COLO668 (cell line): ENCODE measurements at regions not wholly inside any gene's neighbourhood (a gene's known extent, or its start where the extent isn't known, plus 50 kb on each side); places are given as distances from the start of the nearest gene placed in this dataset.

Source experiments
- DNase-seq: peaks from one replicate; lab custom pipeline; 2025; ENCODE audit not compliant: unreplicated experiment; lab: John Stamatoyannopoulos, UW

GRCh38 chr3:146851665-146852064, 246.5 kb upstream of the PLSCR5 start:
- no peak for DNase-seq

- DNase-seq = no peak
Measured at GRCh38 chr3:146845361-146845760, 240.2 kb upstream of the PLSCR5 start.

- DNase-seq = no peak
Measured at GRCh38 chr3:146843476-146843875, 238.3 kb upstream of the PLSCR5 start.

- no peak for DNase-seq
Measured at GRCh38 chr3:146839727-146840375, 234.7 kb upstream of the PLSCR5 start.

- no peak for DNase-seq
Measured at GRCh38 chr3:146838221-146838620, 233.1 kb upstream of the PLSCR5 start.

GRCh38 chr3:146834917-146835316, 229.8 kb upstream of the PLSCR5 start:
- DNase-seq = no peak

- no peak for DNase-seq
Measured at GRCh38 chr3:146832857-146833458, 227.8 kb upstream of the PLSCR5 start.

GRCh38 chr3:146831659-146832058, 226.5 kb upstream of the PLSCR5 start:
- no peak for DNase-seq

GRCh38 chr3:146830231-146830630, 225.1 kb upstream of the PLSCR5 start:
- no peak for DNase-seq

GRCh38 chr3:146827836-146828235, 222.7 kb upstream of the PLSCR5 start:
- no peak for DNase-seq

GRCh38 chr3:146823622-146824021, 218.5 kb upstream of the PLSCR5 start:
- no peak for DNase-seq

GRCh38 chr3:146818866-146819265, 213.7 kb upstream of the PLSCR5 start:
- no peak for DNase-seq

- no peak for DNase-seq
Measured at GRCh38 chr3:146818301-146818700, 213.2 kb upstream of the PLSCR5 start.

- no peak for DNase-seq
Measured at GRCh38 chr3:146817704-146818103, 212.6 kb upstream of the PLSCR5 start.

- no peak for DNase-seq
Measured at GRCh38 chr3:146814601-146815315, 209.6 kb upstream of the PLSCR5 start.

GRCh38 chr3:146813496-146813895, 208.3 kb upstream of the PLSCR5 start:
- no peak for DNase-seq

GRCh38 chr3:146803745-146804144, 198.6 kb upstream of the PLSCR5 start:
- no peak for DNase-seq

- DNase-seq = no peak
Measured at GRCh38 chr3:146801492-146801891, 196.3 kb upstream of the PLSCR5 start.

- DNase-seq = no peak
Measured at GRCh38 chr3:146800484-146800883, 195.3 kb upstream of the PLSCR5 start.

- no peak for DNase-seq
Measured at GRCh38 chr3:146796078-146796477, 190.9 kb upstream of the PLSCR5 start.

GRCh38 chr3:146783446-146783845, 178.3 kb upstream of the PLSCR5 start:
- DNase-seq = no peak

- DNase-seq = no peak
Measured at GRCh38 chr3:146781606-146782005, 176.5 kb upstream of the PLSCR5 start.
